Activated CD8-positive, alpha-beta T cell treated with anti-CD3 and anti-CD28 coated beads for 36 hours (primary cell): ENCODE measurements at regions not wholly inside any gene's neighbourhood (a gene's known extent, or its start where the extent isn't known, plus 50 kb on each side); places are given as distances from the start of the nearest gene placed in this dataset.
"Not testable (repeated sequence)": the region's sequence is repeated elsewhere in the genome, so short reads cannot be mapped to it uniquely, and the experiment has no call there.

Experiments
- ATAC-seq: fragments of 200-7000 bp; cut with Tn5 transposase; one replicate; pipeline ENCODE4 v1.10.0; 2021; ENCODE audit warnings: mild to moderate bottlenecking, moderate library complexity
- CTCF ChIA-PET: fragments of 350-600 bp; sonication (Branson Sonifier 250); formaldehyde crosslinking; loops from one replicate; lab custom pipeline; 2021; ENCODE audit warnings: antibody characterized with exemption; lab: Charles Lee
- POLR2A ChIA-PET: fragments of 350-600 bp; sonication (Branson Sonifier 250); formaldehyde crosslinking; loops from one replicate; lab custom pipeline; 2021; ENCODE audit warnings: antibody characterized with exemption; lab: Charles Lee
- DNase-seq: peaks from one replicate; pipeline ENCODE4 v3.0.0-alpha.2; 2020
- H3K27ac Mint-ChIP-seq: one replicate; pipeline ENCODE4 v1.8.0; 2021; ENCODE audit warnings: mild to moderate bottlenecking, mixed read lengths
- H3K27me3 Mint-ChIP-seq: one replicate; pipeline ENCODE4 v1.8.0; 2021; ENCODE audit warnings: mixed read lengths
- H3K36me3 Mint-ChIP-seq: one replicate; pipeline ENCODE4 v1.8.0; 2021; ENCODE audit warnings: low read depth, mixed read lengths
- H3K4me1 Mint-ChIP-seq: one replicate; pipeline ENCODE4 v1.8.0; 2021; ENCODE audit warnings: low read depth, mixed read lengths
- H3K4me3 Mint-ChIP-seq: one replicate; pipeline ENCODE4 v1.8.0; 2021; ENCODE audit warnings: mild to moderate bottlenecking, moderate library complexity, mixed read lengths
- H3K9me3 Mint-ChIP-seq: one replicate; pipeline ENCODE4 v1.8.0; 2021; ENCODE audit warnings: mixed read lengths
- intact Hi-C: fragments of 100-400 bp; cut with micrococcal nuclease; formaldehyde crosslinking; loops from one replicate; pipeline ENCODE4 v1.10.0; 2022
- TF ChIP-seq, protein P1 (sequence below): fragments of 200-600 bp; IDR thresholded peaks from one replicate; pipeline ENCODE4 v1.8.0; 2022; ENCODE audit warnings: antibody characterized with exemption, mild to moderate bottlenecking

DNA sequence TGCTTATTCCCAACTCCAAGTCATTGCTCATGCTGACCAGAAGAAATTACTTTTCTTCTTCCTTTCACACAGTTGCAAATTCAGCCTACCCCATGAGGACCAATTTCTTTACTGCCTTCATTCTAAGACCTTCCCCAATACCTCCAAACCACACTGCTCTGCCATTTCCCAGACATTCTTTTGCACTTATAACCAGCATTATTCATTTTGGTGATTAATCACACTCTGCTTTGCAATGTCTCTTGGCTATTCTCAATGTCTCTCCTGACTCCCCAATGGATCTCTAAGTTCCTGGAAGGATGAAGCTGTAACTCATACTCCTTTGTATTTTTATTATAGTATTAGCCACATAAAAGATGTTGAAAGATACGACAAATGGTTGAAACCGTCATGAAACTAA lies 105.7 kb upstream of the RANBP3L start:
- intact Hi-C loops: no loop called here
- peaks cover 5% of the 10 kb centered on the region for H3K27me3 Mint-ChIP-seq
- no peaks in the 10 kb centered on the region for H3K9me3 Mint-ChIP-seq
- ChIA-PET POLR2A (no interaction called here), CTCF (no interaction called here)
- no peak overlapping the region for H3K27ac Mint-ChIP-seq
- TF ChIP-seq, protein P1, sequence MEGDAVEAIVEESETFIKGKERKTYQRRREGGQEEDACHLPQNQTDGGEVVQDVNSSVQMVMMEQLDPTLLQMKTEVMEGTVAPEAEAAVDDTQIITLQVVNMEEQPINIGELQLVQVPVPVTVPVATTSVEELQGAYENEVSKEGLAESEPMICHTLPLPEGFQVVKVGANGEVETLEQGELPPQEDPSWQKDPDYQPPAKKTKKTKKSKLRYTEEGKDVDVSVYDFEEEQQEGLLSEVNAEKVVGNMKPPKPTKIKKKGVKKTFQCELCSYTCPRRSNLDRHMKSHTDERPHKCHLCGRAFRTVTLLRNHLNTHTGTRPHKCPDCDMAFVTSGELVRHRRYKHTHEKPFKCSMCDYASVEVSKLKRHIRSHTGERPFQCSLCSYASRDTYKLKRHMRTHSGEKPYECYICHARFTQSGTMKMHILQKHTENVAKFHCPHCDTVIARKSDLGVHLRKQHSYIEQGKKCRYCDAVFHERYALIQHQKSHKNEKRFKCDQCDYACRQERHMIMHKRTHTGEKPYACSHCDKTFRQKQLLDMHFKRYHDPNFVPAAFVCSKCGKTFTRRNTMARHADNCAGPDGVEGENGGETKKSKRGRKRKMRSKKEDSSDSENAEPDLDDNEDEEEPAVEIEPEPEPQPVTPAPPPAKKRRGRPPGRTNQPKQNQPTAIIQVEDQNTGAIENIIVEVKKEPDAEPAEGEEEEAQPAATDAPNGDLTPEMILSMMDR: no peak
- ATAC-seq: no peak
- no peaks in the 10 kb centered on the region for H3K36me3 Mint-ChIP-seq
- H3K4me1 Mint-ChIP-seq: no peaks in the 10 kb centered on the region
- DNase-seq: no peak
- H3K4me3 Mint-ChIP-seq: no peak overlapping the region

DNA sequence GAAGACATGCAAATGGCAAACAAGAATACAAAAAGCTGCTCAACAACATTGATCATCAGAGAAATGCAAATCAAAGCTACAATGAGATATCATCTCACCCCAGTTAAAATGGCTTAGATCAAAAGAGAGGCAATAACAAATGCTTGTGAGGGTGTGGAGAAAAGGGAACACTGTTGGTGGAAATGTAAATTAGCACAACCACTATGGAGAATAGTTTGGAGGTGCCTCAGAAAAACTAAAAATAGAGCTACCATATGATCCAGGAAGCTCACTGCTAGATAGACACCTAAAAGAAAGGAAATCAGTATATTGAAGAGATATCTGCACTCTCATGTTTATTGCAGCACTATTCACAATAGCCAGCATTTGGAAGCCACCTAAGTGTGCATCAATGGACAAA lies 108.0 kb upstream of the RANBP3L start:
- POLR2A ChIA-PET, H3K4me3 Mint-ChIP-seq, H3K9me3 Mint-ChIP-seq, H3K27me3 Mint-ChIP-seq, intact Hi-C loops, DNase-seq, H3K4me1 Mint-ChIP-seq, ATAC-seq, CTCF ChIA-PET, H3K36me3 Mint-ChIP-seq, H3K27ac Mint-ChIP-seq: not testable (repeated sequence)

DNA sequence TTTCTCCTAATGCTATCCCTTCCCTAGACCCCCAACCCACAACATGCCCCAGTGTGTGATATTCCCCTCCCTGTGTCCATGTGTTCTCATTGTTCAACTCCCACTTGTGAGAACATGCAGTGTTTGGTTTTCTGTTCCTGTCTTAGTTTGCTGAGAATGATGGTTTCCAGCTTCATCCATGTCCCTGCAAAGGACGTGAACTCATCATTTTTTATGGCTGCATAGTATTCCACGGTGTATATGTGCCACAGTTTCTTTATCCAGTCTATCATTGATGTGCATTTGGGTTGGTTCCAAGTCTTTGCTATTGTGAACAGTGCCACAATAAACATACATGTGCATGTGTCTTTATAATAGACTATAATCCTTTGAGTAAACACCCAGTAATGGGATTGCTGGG lies 109.0 kb upstream of the RANBP3L start:
- intact Hi-C loops, H3K4me1 Mint-ChIP-seq, CTCF ChIA-PET, ATAC-seq, H3K27me3 Mint-ChIP-seq, H3K4me3 Mint-ChIP-seq, H3K9me3 Mint-ChIP-seq, POLR2A ChIA-PET, H3K27ac Mint-ChIP-seq, H3K36me3 Mint-ChIP-seq, DNase-seq: not testable (repeated sequence)

DNA sequence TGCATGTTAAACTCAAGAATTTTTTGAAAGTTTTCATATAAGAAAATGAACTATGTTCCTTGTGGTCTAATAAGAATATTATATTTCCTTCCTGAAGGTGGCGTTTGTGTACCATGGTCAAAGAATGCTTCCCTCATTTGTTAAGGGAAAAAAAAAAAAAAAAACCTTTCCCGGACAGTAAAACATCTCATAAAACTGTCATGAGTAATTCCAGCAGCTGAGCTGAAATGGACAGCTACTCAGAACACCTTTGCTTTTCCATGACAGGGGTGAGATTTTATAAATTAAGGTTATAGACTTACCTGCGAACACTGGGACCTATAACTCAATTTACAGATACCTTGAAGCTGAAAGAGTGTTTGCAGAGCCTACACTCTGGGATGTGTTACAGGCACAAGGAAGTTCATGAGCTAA lies 113.2 kb upstream of the RANBP3L start:
- intact Hi-C loops: loop anchor here (2.0 to 5.0 kb wide), 2 partner anchors 92 to 282 kb away; no protein-coding TSS in a partner anchor
- TF ChIP-seq, protein P1: no peak
- CTCF ChIA-PET: interaction anchor here (0.6 to 5.2 kb wide), 7 partner anchors 10 to 348 kb away, joined by 3 to 43 read pairs (median 4); partner anchors contain the start of gene UGT3A2
- no peaks in the 10 kb centered on the region for H3K9me3 Mint-ChIP-seq
- no peak for ATAC-seq
- no peaks in the 10 kb centered on the region for H3K27me3 Mint-ChIP-seq
- H3K36me3 Mint-ChIP-seq: no peaks in the 10 kb centered on the region
- no peak for DNase-seq
- H3K27ac Mint-ChIP-seq: no peak overlapping the region
- peaks cover 3% of the 10 kb centered on the region for H3K4me1 Mint-ChIP-seq
- POLR2A ChIA-PET: no interaction called here
- no peak overlapping the region for H3K4me3 Mint-ChIP-seq

DNA sequence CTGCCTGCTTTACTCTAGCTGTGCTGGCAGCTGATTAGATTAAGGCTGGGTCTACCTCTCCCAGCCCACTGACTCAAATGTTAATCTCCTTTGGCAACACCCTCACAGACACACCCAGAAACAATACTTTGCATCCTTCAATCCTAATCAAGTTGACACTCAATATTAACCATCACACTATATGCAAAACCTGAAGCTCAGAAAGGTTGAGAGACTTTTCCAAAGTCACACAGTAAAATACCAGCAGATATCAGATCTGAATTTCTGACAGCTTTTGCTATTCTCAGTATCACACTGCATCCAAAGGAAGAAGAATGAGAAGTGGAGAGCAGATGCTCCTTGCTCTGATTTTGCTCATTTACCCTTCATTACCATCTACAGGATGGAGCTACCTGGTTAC lies 114.9 kb upstream of the RANBP3L start:
- Mint-ChIP-seq H3K27ac (no peak overlapping the region), H3K9me3 (no peaks in the 10 kb centered on the region), H3K4me1 (peaks cover 3% of the 10 kb centered on the region), H3K4me3 (no peak overlapping the region), H3K36me3 (no peaks in the 10 kb centered on the region), H3K27me3 (no peaks in the 10 kb centered on the region)
- ChIA-PET POLR2A (no interaction called here), CTCF (interaction anchor here (1.5 to 5.2 kb wide), 3 partner anchors 90 to 280 kb away, joined by 5 to 43 read pairs (median 6); no protein-coding TSS in a partner anchor)
- intact Hi-C loops: loop anchor here (5.0 kb wide), 1 partner anchor 91 kb away; no protein-coding TSS in a partner anchor
- ATAC-seq (no peak), DNase-seq (no peak)
- TF ChIP-seq, protein P1: no peak

DNA sequence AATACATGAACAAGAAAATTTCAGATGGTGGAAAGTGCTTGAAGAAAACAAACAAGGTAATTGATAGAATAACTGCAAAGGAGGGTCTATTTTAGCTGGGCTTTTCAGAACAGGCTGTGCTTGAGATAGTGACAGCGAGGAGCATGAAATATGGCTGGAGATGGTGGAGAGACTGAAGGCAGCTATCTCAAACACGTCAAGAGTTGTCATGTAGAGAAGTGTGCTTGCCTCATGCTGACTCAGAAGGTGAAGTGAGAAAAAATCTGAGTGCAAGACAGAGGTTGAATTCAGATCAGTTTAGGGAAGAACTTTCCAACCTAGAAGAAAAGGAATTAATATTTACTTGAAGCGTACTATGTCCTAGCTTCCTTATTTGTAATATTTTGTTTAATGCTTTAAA lies 115.5 kb upstream of the RANBP3L start:
- DNase-seq (no peak), ATAC-seq (no peak)
- Mint-ChIP-seq H3K27me3 (no peaks in the 10 kb centered on the region), H3K36me3 (no peaks in the 10 kb centered on the region), H3K27ac (no peak overlapping the region), H3K9me3 (no peaks in the 10 kb centered on the region), H3K4me3 (no peak overlapping the region), H3K4me1 (peaks cover 3% of the 10 kb centered on the region)
- intact Hi-C loops: loop anchor here (5.0 kb wide), 1 partner anchor 90 kb away; no protein-coding TSS in a partner anchor
- POLR2A ChIA-PET: no interaction called here
- TF ChIP-seq, protein P1: no peak
- CTCF ChIA-PET: interaction anchor here (1.3 to 5.2 kb wide), 4 partner anchors 89 to 279 kb away, joined by 4 to 43 read pairs (median 6); no protein-coding TSS in a partner anchor
